ENCODE measurements at regions not wholly inside any gene's neighbourhood (a gene's known extent, or its start where the extent isn't known, plus 50 kb on each side); places are given as distances from the start of the nearest gene placed in this dataset.

GRCh38 chr14:21988413-21988812, 314.8 kb upstream of the OR4E1 start:
- Histone ChIP-seq H3K4me3 (ENCODE audit: low read length in 3 of 3) (no peak overlapping the region), H3K27me3 (ENCODE audit: control insufficient read depth in 3 of 3, insufficient read depth in 3 of 3, low read length in 3 of 3) (no peaks in the 10 kb centered on the region), H3K9ac (ENCODE audit: low read depth in 1 of 3, low read length in 3 of 3) (no peak overlapping the region), H3K4me1 (ENCODE audit: control insufficient read depth in 3 of 3, insufficient read depth in 3 of 3, low read length in 3 of 3) (no peaks in the 10 kb centered on the region), H3K27ac (ENCODE audit: low read depth, low read length) (no peak overlapping the region), H3K9me3 (ENCODE audit: control insufficient read depth in 3 of 3, low read length in 3 of 3) (no peaks in the 10 kb centered on the region), H3K36me3 (ENCODE audit: control insufficient read depth in 3 of 3, insufficient read depth in 3 of 3, low read length in 3 of 3) (no peaks in the 10 kb centered on the region)

GRCh38 chr14:21987937-21988336, 314.3 kb upstream of the OR4E1 start:
- no peaks in the 10 kb centered on the region for H3K27me3 ChIP-seq (ENCODE audit: control insufficient read depth in 3 of 3, insufficient read depth in 3 of 3, low read length in 3 of 3)
- no peaks in the 10 kb centered on the region for H3K36me3 ChIP-seq (ENCODE audit: control insufficient read depth in 3 of 3, insufficient read depth in 3 of 3, low read length in 3 of 3)
- no peak overlapping the region for H3K9ac ChIP-seq (ENCODE audit: low read depth in 1 of 3, low read length in 3 of 3)
- H3K27ac ChIP-seq (ENCODE audit: low read depth, low read length): no peak overlapping the region
- H3K4me1 ChIP-seq (ENCODE audit: control insufficient read depth in 3 of 3, insufficient read depth in 3 of 3, low read length in 3 of 3): no peaks in the 10 kb centered on the region
- H3K9me3 ChIP-seq (ENCODE audit: control insufficient read depth in 3 of 3, low read length in 3 of 3): no peaks in the 10 kb centered on the region
- no peak overlapping the region for H3K4me3 ChIP-seq (ENCODE audit: low read length in 3 of 3)

GRCh38 chr14:21985081-21985480, 311.5 kb upstream of the OR4E1 start:
- Histone ChIP-seq H3K4me3 (ENCODE audit: low read length in 3 of 3) (no peak overlapping the region), H3K27ac (ENCODE audit: low read depth, low read length) (no peak overlapping the region), H3K9ac (ENCODE audit: low read depth in 1 of 3, low read length in 3 of 3) (no peak overlapping the region), H3K27me3 (ENCODE audit: control insufficient read depth in 3 of 3, insufficient read depth in 3 of 3, low read length in 3 of 3) (no peaks in the 10 kb centered on the region), H3K9me3 (ENCODE audit: control insufficient read depth in 3 of 3, low read length in 3 of 3) (no peaks in the 10 kb centered on the region), H3K36me3 (ENCODE audit: control insufficient read depth in 3 of 3, insufficient read depth in 3 of 3, low read length in 3 of 3) (no peaks in the 10 kb centered on the region), H3K4me1 (ENCODE audit: control insufficient read depth in 3 of 3, insufficient read depth in 3 of 3, low read length in 3 of 3) (no peaks in the 10 kb centered on the region)

DNA sequence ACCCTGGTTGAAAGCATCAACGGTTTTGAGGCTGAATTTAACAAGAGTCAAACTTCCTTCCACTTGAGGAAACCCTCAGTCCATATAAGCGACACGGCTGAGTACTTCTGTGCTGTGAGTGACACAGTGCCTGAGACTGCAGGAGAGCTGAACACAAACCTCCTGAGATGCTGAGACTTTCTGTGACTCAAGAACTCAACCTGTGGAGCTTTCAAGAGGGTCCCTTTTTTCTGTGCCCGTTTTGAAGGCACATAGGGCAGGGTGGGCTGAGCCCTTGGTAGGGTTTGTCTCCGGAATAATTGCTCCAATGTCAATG, 305.3 kb upstream of the OR4E1 start:
- Histone ChIP-seq H3K36me3 (ENCODE audit: control insufficient read depth in 3 of 3, insufficient read depth in 3 of 3, low read length in 3 of 3) (no peaks in the 10 kb centered on the region), H3K27ac (ENCODE audit: low read depth, low read length) (no peak overlapping the region), H3K27me3 (ENCODE audit: control insufficient read depth in 3 of 3, insufficient read depth in 3 of 3, low read length in 3 of 3) (no peaks in the 10 kb centered on the region), H3K4me1 (ENCODE audit: control insufficient read depth in 3 of 3, insufficient read depth in 3 of 3, low read length in 3 of 3) (no peaks in the 10 kb centered on the region), H3K9me3 (ENCODE audit: control insufficient read depth in 3 of 3, low read length in 3 of 3) (no peaks in the 10 kb centered on the region), H3K9ac (ENCODE audit: low read depth in 1 of 3, low read length in 3 of 3) (no peak overlapping the region), H3K4me3 (ENCODE audit: low read length in 3 of 3) (no peak overlapping the region)

DNA sequence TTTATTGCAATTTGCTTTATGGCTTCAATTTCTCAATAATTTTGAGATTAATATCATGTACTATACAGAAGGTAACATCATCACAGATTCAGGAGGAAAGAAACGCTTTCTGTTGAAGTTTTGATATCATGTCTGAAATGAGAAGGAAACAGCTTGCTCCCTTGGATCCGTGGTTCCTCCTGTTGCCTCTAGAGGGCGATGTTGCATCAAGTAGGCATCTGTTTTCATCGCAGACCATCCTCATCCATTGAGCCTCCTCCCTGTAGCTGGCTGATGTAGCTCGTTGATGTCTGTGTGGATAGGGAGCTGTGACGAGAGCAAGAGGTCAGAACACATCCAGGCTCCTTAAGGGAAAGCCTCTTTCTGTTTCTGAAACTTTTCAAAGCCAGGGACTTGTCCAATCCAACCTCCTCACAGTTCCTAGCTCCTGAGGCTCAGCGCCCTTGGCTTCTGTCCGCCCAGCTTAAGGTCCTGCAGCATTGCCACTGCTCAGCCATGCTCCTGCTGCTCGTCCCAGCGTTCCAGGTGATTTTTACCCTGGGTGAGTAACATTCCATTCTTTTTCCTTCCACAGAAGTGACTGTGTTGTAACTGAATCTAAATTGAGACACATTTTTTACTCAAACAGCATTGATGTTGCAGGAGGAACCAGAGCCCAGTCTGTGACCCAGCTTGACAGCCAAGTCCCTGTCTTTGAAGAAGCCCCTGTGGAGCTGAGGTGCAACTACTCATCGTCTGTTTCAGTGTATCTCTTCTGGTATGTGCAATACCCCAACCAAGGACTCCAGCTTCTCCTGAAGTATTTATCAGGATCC, 304.8 kb upstream of the OR4E1 start:
- Histone ChIP-seq H3K27ac (ENCODE audit: low read depth, low read length) (no peak overlapping the region), H3K36me3 (ENCODE audit: control insufficient read depth in 3 of 3, insufficient read depth in 3 of 3, low read length in 3 of 3) (no peaks in the 10 kb centered on the region), H3K4me1 (ENCODE audit: control insufficient read depth in 3 of 3, insufficient read depth in 3 of 3, low read length in 3 of 3) (no peaks in the 10 kb centered on the region), H3K9me3 (ENCODE audit: control insufficient read depth in 3 of 3, low read length in 3 of 3) (no peaks in the 10 kb centered on the region), H3K27me3 (ENCODE audit: control insufficient read depth in 3 of 3, insufficient read depth in 3 of 3, low read length in 3 of 3) (no peaks in the 10 kb centered on the region), H3K4me3 (ENCODE audit: low read length in 3 of 3) (no peak overlapping the region), H3K9ac (ENCODE audit: low read depth in 1 of 3, low read length in 3 of 3) (no peak overlapping the region)

DNA sequence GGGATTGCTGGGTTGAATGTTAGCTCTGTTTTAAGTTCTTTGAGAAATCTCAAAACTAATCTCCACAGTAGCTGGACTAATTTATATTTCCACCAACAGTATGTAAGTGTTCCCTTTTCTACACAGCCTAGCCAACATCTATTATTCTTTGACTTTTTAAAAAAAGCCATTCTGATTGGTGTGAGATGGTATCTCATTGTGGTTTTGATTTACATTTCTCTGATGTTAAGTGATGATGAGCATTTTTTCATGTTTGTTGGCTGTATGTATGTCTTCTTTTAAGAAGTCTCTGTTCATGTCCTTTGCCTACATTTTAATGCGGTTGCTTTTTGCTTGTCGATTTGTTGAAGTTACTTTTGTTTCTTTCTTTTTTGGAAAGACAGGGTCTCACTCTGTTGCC, 301.1 kb upstream of the OR4E1 start:
- H3K27ac ChIP-seq (ENCODE audit: low read depth, low read length): no peak overlapping the region
- H3K9ac ChIP-seq (ENCODE audit: low read depth in 1 of 3, low read length in 3 of 3): no peak overlapping the region
- no peaks in the 10 kb centered on the region for H3K9me3 ChIP-seq (ENCODE audit: control insufficient read depth in 3 of 3, low read length in 3 of 3)
- H3K4me1 ChIP-seq (ENCODE audit: control insufficient read depth in 3 of 3, insufficient read depth in 3 of 3, low read length in 3 of 3): no peaks in the 10 kb centered on the region
- no peak overlapping the region for H3K4me3 ChIP-seq (ENCODE audit: low read length in 3 of 3)
- H3K27me3 ChIP-seq (ENCODE audit: control insufficient read depth in 3 of 3, insufficient read depth in 3 of 3, low read length in 3 of 3): no peaks in the 10 kb centered on the region
- H3K36me3 ChIP-seq (ENCODE audit: control insufficient read depth in 3 of 3, insufficient read depth in 3 of 3, low read length in 3 of 3): no peaks in the 10 kb centered on the region

DNA sequence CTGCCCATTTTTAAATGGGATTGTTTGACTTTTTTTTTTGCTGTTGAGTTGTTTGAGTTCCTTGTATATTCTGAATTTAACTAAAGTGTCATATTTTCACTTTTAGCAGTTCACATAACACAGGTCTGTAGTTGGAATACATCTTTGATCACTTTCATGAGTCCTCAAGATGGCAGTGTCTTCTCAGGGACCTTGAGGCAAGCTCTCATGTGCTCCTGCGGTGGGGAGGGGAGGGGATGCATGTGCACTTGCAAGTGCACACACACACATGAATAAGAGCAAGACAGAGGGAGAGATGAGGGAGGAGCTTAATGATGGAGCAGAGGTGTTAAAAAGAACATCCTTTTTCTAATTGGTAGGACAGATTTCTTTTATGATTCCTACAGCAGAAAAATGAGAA, 291.4 kb upstream of the OR4E1 start:
- Histone ChIP-seq H3K27ac (ENCODE audit: low read depth, low read length) (no peak overlapping the region), H3K4me1 (ENCODE audit: control insufficient read depth in 3 of 3, insufficient read depth in 3 of 3, low read length in 3 of 3) (no peaks in the 10 kb centered on the region), H3K9me3 (ENCODE audit: control insufficient read depth in 3 of 3, low read length in 3 of 3) (no peaks in the 10 kb centered on the region), H3K27me3 (ENCODE audit: control insufficient read depth in 3 of 3, insufficient read depth in 3 of 3, low read length in 3 of 3) (no peaks in the 10 kb centered on the region), H3K36me3 (ENCODE audit: control insufficient read depth in 3 of 3, insufficient read depth in 3 of 3, low read length in 3 of 3) (no peaks in the 10 kb centered on the region), H3K4me3 (ENCODE audit: low read length in 3 of 3) (no peak overlapping the region), H3K9ac (ENCODE audit: low read depth in 1 of 3, low read length in 3 of 3) (no peak overlapping the region)

DNA sequence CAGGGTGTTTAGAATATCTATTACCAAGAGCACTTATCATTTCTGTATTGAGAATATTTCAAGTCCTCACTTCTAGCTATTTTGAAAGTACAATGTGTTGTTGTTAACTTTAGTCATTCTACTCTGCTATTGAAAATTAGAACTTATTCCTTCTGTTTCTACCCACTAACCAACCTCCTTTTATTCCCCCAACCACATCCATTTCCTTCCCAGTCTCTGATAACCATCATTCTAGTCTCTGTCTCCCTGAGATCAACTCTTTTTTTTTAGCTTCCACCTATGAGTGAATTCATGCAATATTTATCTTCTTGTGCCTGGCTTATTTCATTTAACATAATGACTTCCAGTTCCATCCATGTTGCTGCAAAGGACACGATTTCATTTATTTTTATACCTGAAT, 290.6 kb upstream of the OR4E1 start:
- Histone ChIP-seq H3K27me3 (ENCODE audit: control insufficient read depth in 3 of 3, insufficient read depth in 3 of 3, low read length in 3 of 3) (no peaks in the 10 kb centered on the region), H3K9me3 (ENCODE audit: control insufficient read depth in 3 of 3, low read length in 3 of 3) (no peaks in the 10 kb centered on the region)

GRCh38 chr14:21960636-21961035, 287.0 kb upstream of the OR4E1 start:
- Histone ChIP-seq H3K27me3 (ENCODE audit: control insufficient read depth in 3 of 3, insufficient read depth in 3 of 3, low read length in 3 of 3) (no peaks in the 10 kb centered on the region), H3K4me3 (ENCODE audit: low read length in 3 of 3) (no peak overlapping the region), H3K4me1 (ENCODE audit: control insufficient read depth in 3 of 3, insufficient read depth in 3 of 3, low read length in 3 of 3) (no peaks in the 10 kb centered on the region), H3K9me3 (ENCODE audit: control insufficient read depth in 3 of 3, low read length in 3 of 3) (no peaks in the 10 kb centered on the region), H3K36me3 (ENCODE audit: control insufficient read depth in 3 of 3, insufficient read depth in 3 of 3, low read length in 3 of 3) (no peaks in the 10 kb centered on the region), H3K9ac (ENCODE audit: low read depth in 1 of 3, low read length in 3 of 3) (no peak overlapping the region), H3K27ac (ENCODE audit: low read depth, low read length) (no peak overlapping the region)

More for the DNA sequence above, 290.6 kb upstream of the OR4E1 start:
- no peaks in the 10 kb centered on the region for H3K4me1 ChIP-seq (ENCODE audit: control insufficient read depth in 3 of 3, insufficient read depth in 3 of 3, low read length in 3 of 3)
- no peak overlapping the region for H3K4me3 ChIP-seq (ENCODE audit: low read length in 3 of 3)
- H3K27ac ChIP-seq (ENCODE audit: low read depth, low read length): no peak overlapping the region
- H3K9ac ChIP-seq (ENCODE audit: low read depth in 1 of 3, low read length in 3 of 3): no peak overlapping the region
- no peaks in the 10 kb centered on the region for H3K36me3 ChIP-seq (ENCODE audit: control insufficient read depth in 3 of 3, insufficient read depth in 3 of 3, low read length in 3 of 3)

- Histone ChIP-seq H3K9ac (ENCODE audit: low read depth in 1 of 3, low read length in 3 of 3) (no peak overlapping the region), H3K27me3 (ENCODE audit: control insufficient read depth in 3 of 3, insufficient read depth in 3 of 3, low read length in 3 of 3) (no peaks in the 10 kb centered on the region)
These were observed 268.3 kb upstream of the OR4E1 start for GRCh38 chr14:21941885-21942284.

More at GRCh38 chr14:21941885-21942284, 268.3 kb upstream of the OR4E1 start:
- no peaks in the 10 kb centered on the region for H3K36me3 ChIP-seq (ENCODE audit: control insufficient read depth in 3 of 3, insufficient read depth in 3 of 3, low read length in 3 of 3)
- H3K4me3 ChIP-seq (ENCODE audit: low read length in 3 of 3): no peak overlapping the region
- H3K9me3 ChIP-seq (ENCODE audit: control insufficient read depth in 3 of 3, low read length in 3 of 3): no peaks in the 10 kb centered on the region
- no peaks in the 10 kb centered on the region for H3K4me1 ChIP-seq (ENCODE audit: control insufficient read depth in 3 of 3, insufficient read depth in 3 of 3, low read length in 3 of 3)
- H3K27ac ChIP-seq (ENCODE audit: low read depth, low read length): no peak overlapping the region

Data from skeletal muscle tissue (tissue), 3 donors.